ENCODE measurements at regions not wholly inside any gene's neighbourhood (a gene's known extent, or its start where the extent isn't known, plus 50 kb on each side); places are given as distances from the start of the nearest gene placed in this dataset.

- no peak for TF ChIP-seq CTCF (conservative IDR thresholded peaks at IDR 0.05)
- no peak for TF ChIP-seq ZFX (IDR thresholded peaks at IDR 0.05)
These were observed 72.3 kb upstream of the RNF32 start for GRCh38 chr7:156568258-156568657.

All from C4-2B (cell line).